IMR-90 (cell line): ENCODE measurements at regions not wholly inside any gene's neighbourhood (a gene's known extent, or its start where the extent isn't known, plus 50 kb on each side); places are given as distances from the start of the nearest gene placed in this dataset.

Experiments
- ATAC-seq: fragments of 200-7000 bp; cut with Tn5 transposase; 2 replicates; pipeline ENCODE4 v1.9.1; 2020; ENCODE audit warnings: low read depth, mild to moderate bottlenecking, moderate library complexity
- BruUV-seq: library from RNA; stranded (reverse); fragments of 400-500 nt; replicated peaks from 2 replicates; lab custom pipeline; 2021; lab: Mats Ljungman, UMichigan
- CTCF ChIA-PET: fragments of 300-600 bp; formaldehyde crosslinking; extraction: SDS; loops from one replicate; lab custom pipeline; 2021; ENCODE audit warnings: antibody characterized with exemption; lab: Yijun Ruan, JAX
- POLR2A ChIA-PET: fragments of 300-600 bp; sonication (Branson Sonifier 250); formaldehyde crosslinking; loops from one replicate; lab custom pipeline; 2022; ENCODE audit warnings: antibody characterized with exemption; ENCODE audit not compliant: unreplicated experiment; lab: Charles Lee
- DNase-seq: peaks from one replicate; pipeline ENCODE4 v3.0.0; 2013
- H2AFZ ChIP-seq: replicated peaks from 2 replicates; pipeline ENCODE3; 2013; ENCODE audit warnings: low read length, mild to moderate bottlenecking; ENCODE audit not compliant: poor library complexity
- H2AK5ac ChIP-seq: 2 replicates; pipeline ENCODE4 v1.6.1; 2013; ENCODE audit warnings: low read depth, low read length, inconsistent platforms
- H2AK9ac ChIP-seq: replicated peaks from 2 replicates; pipeline ENCODE3; 2013; ENCODE audit warnings: mild to moderate bottlenecking, low read depth, low read length, moderate library complexity; ENCODE audit not compliant: poor library complexity
- H2BK120ac ChIP-seq: 2 replicates; pipeline ENCODE4 v1.6.1; 2013; ENCODE audit warnings: low read depth, low read length, inconsistent platforms
- H2BK15ac ChIP-seq: 3 replicates; pipeline ENCODE4 v1.6.1; 2013; ENCODE audit warnings: low read depth, low read length, inconsistent platforms
- H2BK20ac ChIP-seq: 2 replicates; pipeline ENCODE4 v1.6.1; 2013; ENCODE audit warnings: low read depth, mild to moderate bottlenecking, inconsistent platforms, low read length, moderate library complexity
- H2BK5ac ChIP-seq: 2 replicates; pipeline ENCODE4 v1.6.1; 2013; ENCODE audit warnings: mild to moderate bottlenecking, low read depth, low read length, inconsistent platforms; ENCODE audit not compliant: poor library complexity, severe bottlenecking
- H3K14ac ChIP-seq: replicated peaks from 2 replicates; pipeline ENCODE4 v1.6.1; 2013; ENCODE audit warnings: low read depth, low read length, inconsistent platforms
- H3K18ac ChIP-seq: 2 replicates; pipeline ENCODE4 v1.6.1; 2013; ENCODE audit warnings: low read depth, low read length, control low read depth
- H3K23ac ChIP-seq: 2 replicates; pipeline ENCODE4 v1.6.1; 2013; ENCODE audit warnings: low read depth, low read length, inconsistent platforms
- H3K27ac ChIP-seq: 2 replicates; pipeline ENCODE4 v1.5.1; 2013; ENCODE audit warnings: mild to moderate bottlenecking, control low read depth, low read length; ENCODE audit not compliant: insufficient read depth
- H3K27me3 ChIP-seq: 2 replicates; pipeline ENCODE4 v1.6.1; 2013; ENCODE audit warnings: low read length; ENCODE audit not compliant: control insufficient read depth, insufficient read depth
- H3K36me3 ChIP-seq: 2 replicates; pipeline ENCODE4 v1.6.1; 2013; ENCODE audit warnings: low read length, mixed read lengths; ENCODE audit not compliant: control insufficient read depth, insufficient read depth
- H3K4ac ChIP-seq: 2 replicates; pipeline ENCODE4 v1.6.1; 2013; ENCODE audit warnings: low read depth, low read length, inconsistent platforms
- H3K4me1 ChIP-seq: 2 replicates; pipeline ENCODE4 v1.6.1; 2013; ENCODE audit warnings: low read length, mixed read lengths; ENCODE audit not compliant: control insufficient read depth, insufficient read depth
- H3K4me2 ChIP-seq: 2 replicates; pipeline ENCODE4 v1.6.1; 2013; ENCODE audit warnings: low read depth, mild to moderate bottlenecking, control low read depth, low read length, moderate library complexity
- H3K4me3 ChIP-seq: 2 replicates; pipeline ENCODE4 v1.5.1; 2013; ENCODE audit warnings: low read depth, mild to moderate bottlenecking, control low read depth, low read length, moderate library complexity; ENCODE audit not compliant: insufficient read depth
- H3K56ac ChIP-seq: 2 replicates; pipeline ENCODE4 v1.6.1; 2013; ENCODE audit warnings: low read length, inconsistent platforms; ENCODE audit not compliant: insufficient read depth; ENCODE audit errors: extremely low read depth
- H3K79me1 ChIP-seq, 2 experiments: 2 replicates each; pipeline ENCODE4 v1.6.1; 2013; ENCODE audit warnings: low read length in 2 of 2, inconsistent platforms in 1 of 2, low read depth in 1 of 2
- H3K9ac ChIP-seq: 2 replicates; pipeline ENCODE4 v1.6.1; 2013; ENCODE audit warnings: low read depth, low read length, control low read depth
- H3K9me1 ChIP-seq: 2 replicates; pipeline ENCODE4 v1.6.1; 2013; ENCODE audit warnings: low read length, inconsistent platforms; ENCODE audit not compliant: insufficient read depth
- H3K9me3 ChIP-seq: 2 replicates; pipeline ENCODE4 v1.6.1; 2013; ENCODE audit warnings: low read length; ENCODE audit not compliant: control insufficient read depth, insufficient read depth
- H4K20me1 ChIP-seq: 2 replicates; pipeline ENCODE4 v1.6.1; 2013; ENCODE audit warnings: low read length, inconsistent platforms; ENCODE audit not compliant: insufficient read depth
- H4K5ac ChIP-seq: 2 replicates; pipeline ENCODE4 v1.6.1; 2013; ENCODE audit warnings: mild to moderate bottlenecking, low read depth, low read length, control low read depth
- H4K8ac ChIP-seq, 2 experiments: 2 replicates each; pipeline ENCODE4 v1.6.1; 2013; ENCODE audit warnings: low read depth in 2 of 2, low read length in 2 of 2, control low read depth in 1 of 2, inconsistent platforms in 1 of 2
- H4K91ac ChIP-seq: 2 replicates; pipeline ENCODE4 v1.6.1; 2013; ENCODE audit warnings: low read depth, low read length, inconsistent platforms; ENCODE audit not compliant: insufficient read depth
- CEBPB ChIP-seq: IDR thresholded peaks from 2 replicates; pipeline ENCODE4 v1.6.1; 2012; ENCODE audit warnings: low read depth, low read length, improper control_type of control experiment
- CHD1 ChIP-seq: IDR thresholded peaks from 2 replicates; pipeline ENCODE4 v1.6.1; 2012; ENCODE audit warnings: low read depth, low read length, improper control_type of control experiment
- MAZ ChIP-seq: IDR thresholded peaks from 2 replicates; pipeline ENCODE4 v1.6.1; 2012; ENCODE audit warnings: low read depth, mild to moderate bottlenecking, low read length, improper control_type of control experiment, moderate library complexity, borderline replicate concordance
- MXI1 ChIP-seq: IDR thresholded peaks from 2 replicates; pipeline ENCODE4 v1.6.1; 2012; ENCODE audit warnings: low read depth, mild to moderate bottlenecking, low read length, moderate library complexity, borderline replicate concordance
- RAD21 ChIP-seq: IDR thresholded peaks from 2 replicates; pipeline ENCODE4 v1.6.1; 2012; ENCODE audit warnings: low read length, improper control_type of control experiment
- SMC3 ChIP-seq: fragments of 150-350 bp; IDR thresholded peaks from 2 replicates; pipeline ENCODE4 v1.6.1; 2016; ENCODE audit warnings: low read depth, mild to moderate bottlenecking, antibody characterized with exemption, low read length, moderate library complexity
- WGBS, 2 experiments: methylation state at CpG; one replicate each; pipeline versions ENCODE4 v1.1.5 to v1.1.7; 2013; ENCODE audit warnings: missing lambda C conversion rate in 2 of 2; ENCODE audit not compliant: insufficient read length in 1 of 2; ENCODE audit errors: extremely low coverage in 2 of 2; 5-methylcytosine and 5-hydroxymethylcytosine counted together
- dilution Hi-C: fragments of 300-500 bp; cut with HindIII; formaldehyde crosslinking; loops from one replicate; pipeline ENCODE4 v1.14.3; 2018; ENCODE audit warnings: low sequenced_read_pairs; ENCODE audit not compliant: unreplicated experiment
- in situ Hi-C: fragments of 300-500 bp; cut with MboI; formaldehyde crosslinking; loops from 3 replicates; pipeline ENCODE4 v1.14.3; 2019; ENCODE audit warnings: low sequenced_read_pairs, inconsistent platforms, mixed read lengths
- intact Hi-C: fragments of 100-400 bp; cut with micrococcal nuclease; formaldehyde crosslinking; loops from 2 replicates; pipeline ENCODE4 v1.10.0; 2022

- BruUV-seq = no TSS peak
- no peak overlapping the region for H3K4me3 ChIP-seq
- H2BK20ac ChIP-seq = no peak overlapping the region
- H2BK120ac ChIP-seq = no peak overlapping the region
- H4K8ac ChIP-seq = no peak overlapping the region
- no peak overlapping the region for H3K18ac ChIP-seq
- TF ChIP-seq RAD21 (no peak), SMC3 (no peak), MXI1 (no peak), CHD1 (no peak), MAZ (no peak), CEBPB (no peak)
- POLR2A ChIA-PET = no interaction called here
- ATAC-seq (no peak), DNase-seq (no peak)
- no peaks in the 10 kb centered on the region; the same call in 1 of the 2 replicates for H3K9me3 ChIP-seq
- H2AK9ac ChIP-seq = no peak overlapping the region
- H3K79me1 ChIP-seq = no peaks in the 10 kb centered on the region
- peaks cover 9% of the 10 kb centered on the region for H3K4me1 ChIP-seq
- H3K14ac ChIP-seq = no peak overlapping the region
- H3K4me2 ChIP-seq = no peak overlapping the region
- peaks cover 5% of the 10 kb centered on the region for H3K9me1 ChIP-seq
- H3K9ac ChIP-seq = no peak overlapping the region
- no peaks in the 10 kb centered on the region for H3K27me3 ChIP-seq
- CTCF ChIA-PET = no interaction called here
- dilution Hi-C loops (no loop called here), in situ Hi-C loops (no loop called here), intact Hi-C loops (no loop called here)
- H2BK5ac ChIP-seq = no peak overlapping the region
- no peak overlapping the region for H2AFZ ChIP-seq
- no peak overlapping the region for H2AK5ac ChIP-seq
- no peak overlapping the region for H2BK15ac ChIP-seq
- H3K23ac ChIP-seq = no peak overlapping the region
- H4K91ac ChIP-seq = no peak overlapping the region
- no peak overlapping the region for H3K4ac ChIP-seq
- H4K5ac ChIP-seq = no peak overlapping the region
- WGBS, 2 experiments = no CpG with 5 or more reads among the region's 3 CpGs
- H3K56ac ChIP-seq = no peak overlapping the region
- H3K27ac ChIP-seq = no peak overlapping the region
- no peaks in the 10 kb centered on the region for H4K20me1 ChIP-seq
- H3K36me3 ChIP-seq = no peaks in the 10 kb centered on the region
These were observed 198.1 kb upstream of the PLXNC1 start for GRCh38 chr12:93950311-93950710.
